HCT116 (cell line): ENCODE measurements at regions not wholly inside any gene's neighbourhood (a gene's known extent, or its start where the extent isn't known, plus 50 kb on each side); places are given as distances from the start of the nearest gene placed in this dataset.

ENCODE experiments used
- ATAC-seq: fragments of 200-7000 bp; cut with Tn5 transposase; 2 replicates; pipeline ENCODE4 v1.9.1; 2020; ENCODE audit warnings: mild to moderate bottlenecking, moderate library complexity
- BruUV-seq: library from RNA; stranded (reverse); fragments of 400-500 nt; replicated peaks from 2 replicates; lab custom pipeline; 2021; lab: Mats Ljungman, UMichigan
- CTCF ChIA-PET: fragments of 300-600 bp; sonication (Branson Sonifier 250); formaldehyde crosslinking; loops from one replicate; lab custom pipeline; 2021; ENCODE audit warnings: antibody characterized with exemption; lab: Charles Lee
- POLR2A ChIA-PET: fragments of 300-600, 350-600 bp; sonication (Branson Sonifier 250); formaldehyde crosslinking; loops from one replicate; lab custom pipeline; 2021; ENCODE audit warnings: antibody characterized with exemption; lab: Charles Lee
- RAD21 ChIA-PET, 2 experiments: fragments of 300-600 bp; sonication (Branson Sonifier 250); formaldehyde crosslinking; loops; one replicate each; lab custom pipeline; 2023; ENCODE audit warnings: low total read pairs in 2 of 2; ENCODE audit not compliant: uncharacterized antibody in 2 of 2, unreplicated experiment in 2 of 2, low non-redundant PET in 1 of 2; lab: Charles Lee
- DNase-seq: peaks from one replicate; pipeline ENCODE4 v3.0.0-alpha.2; 2010; ENCODE audit warnings: low read depth, low spot score
- H2AFZ ChIP-seq: fragments of 200-600 bp; shearing (Covaris generic), sonication (generic); 2 replicates; pipeline ENCODE4 v1.6.1; 2017; ENCODE audit warnings: low read depth, mixed run types, mixed read lengths, antibody characterized with exemption, low read length; ENCODE audit not compliant: poor library complexity, severe bottlenecking
- H3K27ac ChIP-seq: 2 replicates; pipeline ENCODE4 v1.5.1; 2012; ENCODE audit warnings: low read depth, low read length
- H3K27me3 ChIP-seq: fragments of 200-600 bp; sonication (generic); 2 replicates; pipeline ENCODE4 v1.6.1; 2016; ENCODE audit warnings: mixed run types, low read length, mixed read lengths; ENCODE audit not compliant: insufficient read depth
- H3K36me3 ChIP-seq, 2 experiments: fragments of 200-500 bp in 1 of 2; fragments of 200-600 bp in 1 of 2; sonication (Bioruptor generic) in 1 of 2; sonication (generic) in 1 of 2; 2 replicates each; pipeline versions ENCODE4 v1.5.1 to v1.6.1; 2014 to 2016; ENCODE audit warnings: low read length in 2 of 2, inconsistent platforms in 1 of 2, mixed read lengths in 1 of 2, mixed run types in 1 of 2; ENCODE audit not compliant: insufficient read depth in 2 of 2, control insufficient read depth in 1 of 2
- H3K4me1 ChIP-seq, 2 experiments: fragments of 200-600 bp in 1 of 2; sonication (generic) in 1 of 2; 2 replicates each; pipeline versions ENCODE4 v1.5.1 to v1.6.1; 2012 to 2017; ENCODE audit warnings: low read length in 2 of 2, inconsistent platforms in 1 of 2, mild to moderate bottlenecking in 1 of 2, mixed read lengths in 1 of 2, mixed run types in 1 of 2, moderate library complexity in 1 of 2; ENCODE audit not compliant: insufficient read depth in 2 of 2, control insufficient read depth in 1 of 2
- H3K4me2 ChIP-seq: fragments of 200-600 bp; sonication (generic); 2 replicates; pipeline ENCODE4 v1.6.1; 2017; ENCODE audit warnings: mixed run types, low read length, mixed read lengths
- H3K4me3 ChIP-seq, 2 experiments: fragments of 200-600 bp in 1 of 2; sonication (generic) in 1 of 2; replicated peaks in 1 of 2; 2 replicates each; pipeline ENCODE4 v1.5.1; 2011 to 2016; ENCODE audit warnings: low read length in 2 of 2, control low read depth in 1 of 2, low read depth in 1 of 2, mild to moderate bottlenecking in 1 of 2, mixed read lengths in 1 of 2, mixed run types in 1 of 2
- H3K79me2 ChIP-seq: fragments of 200-600 bp; sonication (generic); 2 replicates; pipeline ENCODE4 v1.6.1; 2017; ENCODE audit warnings: mild to moderate bottlenecking, mixed run types, low read length, moderate library complexity, mixed read lengths; ENCODE audit not compliant: insufficient read depth
- H3K9ac ChIP-seq: fragments of 200-600 bp; sonication (generic); 2 replicates; pipeline ENCODE4 v1.6.1; 2016; ENCODE audit warnings: low read length, mixed read lengths
- H3K9me2 ChIP-seq: fragments of 200-600 bp; sonication (generic), shearing (Covaris generic); 2 replicates; pipeline ENCODE4 v1.6.1; 2017; ENCODE audit warnings: mixed run types, mild to moderate bottlenecking, moderate library complexity; ENCODE audit not compliant: insufficient read depth
- H3K9me3 ChIP-seq, 2 experiments: fragments of 200-500 bp in 1 of 2; fragments of 200-600 bp in 1 of 2; sonication (Bioruptor generic) in 1 of 2; sonication (generic) in 1 of 2; 2 replicates each; pipeline ENCODE4 v1.6.1; 2014 to 2017; ENCODE audit warnings: low read length in 2 of 2, mixed read lengths in 2 of 2, inconsistent platforms in 1 of 2, low read depth in 1 of 2, mild to moderate bottlenecking in 1 of 2, mixed run types in 1 of 2, moderate library complexity in 1 of 2; ENCODE audit not compliant: control insufficient read depth in 1 of 2, insufficient read depth in 1 of 2
- H4K20me1 ChIP-seq: fragments of 200-600 bp; sonication (generic), shearing (Covaris generic); 2 replicates; pipeline ENCODE4 v1.6.1; 2017; ENCODE audit warnings: mixed run types, mild to moderate bottlenecking, moderate library complexity; ENCODE audit not compliant: insufficient read depth
- CBX3 ChIP-seq: IDR thresholded peaks from 2 replicates; pipeline ENCODE4 v1.6.1; 2012; ENCODE audit warnings: low read depth
- CTCF ChIP-seq, 3 experiments: fragments of 200-600 bp in 1 of 3; sonication (generic) in 1 of 3; IDR thresholded peaks in 2 of 3; conservative IDR thresholded peaks in 1 of 3; 2 replicates each; pipeline ENCODE4 v1.5.1; 2012 to 2017; ENCODE audit warnings: low read depth in 2 of 3, low read length in 2 of 3, antibody characterized with exemption in 1 of 3, borderline replicate concordance in 1 of 3, control low read depth in 1 of 3, mild to moderate bottlenecking in 1 of 3, mixed read lengths in 1 of 3, mixed run types in 1 of 3, moderate library complexity in 1 of 3; ENCODE audit not compliant: insufficient read depth in 1 of 3
- EGR1 ChIP-seq: IDR thresholded peaks from 2 replicates; pipeline ENCODE4 v1.6.1; 2012; ENCODE audit warnings: low read depth
- ELF1 ChIP-seq: IDR thresholded peaks from 2 replicates; pipeline ENCODE4 v1.6.1; 2012; ENCODE audit warnings: low read depth, borderline replicate concordance
- EZH2 ChIP-seq: fragments of 200-600 bp; sonication (generic); IDR thresholded peaks from 2 replicates; pipeline ENCODE4 v1.6.1; 2017; ENCODE audit warnings: antibody characterized with exemption, mixed run types
- EZH2phosphoT487 ChIP-seq: fragments of 200-600 bp; IDR thresholded peaks from 2 replicates; pipeline ENCODE4 v1.6.1; 2018; ENCODE audit warnings: antibody characterized with exemption, borderline replicate concordance
- JUND ChIP-seq: IDR thresholded peaks from 2 replicates; pipeline ENCODE4 v1.6.1; 2012
- MAX ChIP-seq: IDR thresholded peaks from 2 replicates; pipeline ENCODE4 v1.6.1; 2012
- REST ChIP-seq: IDR thresholded peaks from 2 replicates; pipeline ENCODE4 v1.6.1; 2012; ENCODE audit warnings: low read depth
- SP1 ChIP-seq: IDR thresholded peaks from 2 replicates; pipeline ENCODE4 v1.6.1; 2012; ENCODE audit warnings: low read depth
- SRF ChIP-seq: IDR thresholded peaks from 2 replicates; pipeline ENCODE4 v1.6.1; 2012; ENCODE audit warnings: low read depth
- ZBTB33 ChIP-seq: IDR thresholded peaks from 2 replicates; pipeline ENCODE4 v1.6.1; 2011; ENCODE audit warnings: mild to moderate bottlenecking, low read length, moderate library complexity; ENCODE audit not compliant: insufficient replicate concordance; ENCODE audit errors: extremely low read depth
- intact Hi-C: fragments of 100-400 bp; cut with micrococcal nuclease; formaldehyde crosslinking; loops from 2 replicates; pipeline ENCODE4 v1.10.0; 2022

- ATAC-seq (no peak), DNase-seq (no peak)
- H3K9me3 ChIP-seq, result no peaks in the 10 kb centered on the region
- H4K20me1 ChIP-seq, result no peaks in the 10 kb centered on the region
- RAD21 ChIA-PET, result no interaction called here
- H3K27me3 ChIP-seq, result no peaks in the 10 kb centered on the region
- CTCF ChIA-PET, result no interaction called here
- H3K36me3 ChIP-seq, result no peaks in the 10 kb centered on the region
- POLR2A ChIA-PET, result no interaction called here
- peaks cover 25 to 26% of the 10 kb centered on the region in 2 experiments for H3K4me1 ChIP-seq
- intact Hi-C loops, result no loop called here
- H3K4me2 ChIP-seq, result no peak overlapping the region
- no peaks in the 10 kb centered on the region for H3K9me2 ChIP-seq
- TF ChIP-seq SRF (no peak), CTCF (IDR thresholded peaks at IDR 0.05 in 2 of 3, conservative IDR thresholded peaks at IDR 0.05 in 1 of 3; ENCODE audit: borderline replicate concordance in 1 of 3, insufficient read depth in 1 of 3, low read depth in 2 of 3, low read length in 2 of 3) (no peak), ELF1 (no peak), JUND (no peak)
- no peak overlapping the region for H3K27ac ChIP-seq
- no peak overlapping the region for H3K9ac ChIP-seq
- no peak overlapping the region for H3K4me3 ChIP-seq
- BruUV-seq, result no TSS peak
- no peak overlapping the region for H2AFZ ChIP-seq
- no peaks in the 10 kb centered on the region for H3K79me2 ChIP-seq
These were observed 148.9 kb upstream of the MAX start for GRCh38 chr14:65251213-65251612.

GRCh38 chr14:65252482-65253255, 150.4 kb upstream of the MAX start:
- Histone ChIP-seq H4K20me1 (no peaks in the 10 kb centered on the region), H3K27me3 (no peaks in the 10 kb centered on the region), H3K27ac (no peak overlapping the region), H3K79me2 (no peaks in the 10 kb centered on the region), H3K36me3 (no peaks in the 10 kb centered on the region), H3K9me3 (no peaks in the 10 kb centered on the region), H2AFZ (no peak overlapping the region), H3K4me1 (peaks cover 33 to 40% of the 10 kb centered on the region in 2 experiments), H3K4me3 (no peak overlapping the region), H3K4me2 (no peak overlapping the region), H3K9ac (no peak overlapping the region), H3K9me2 (no peaks in the 10 kb centered on the region)
- DNase-seq (no peak), ATAC-seq (no peak)
- POLR2A ChIA-PET, result interaction anchor here (1.1 kb wide), 1 partner anchor 22 kb away, joined by 3 read pairs; no protein-coding TSS in a partner anchor
- BruUV-seq, result no TSS peak
- CTCF ChIA-PET, result interaction anchor here (1.4 kb wide), 1 partner anchor 88 kb away, joined by 3 read pairs; no protein-coding TSS in a partner anchor
- intact Hi-C loops, result no loop called here
- RAD21 ChIA-PET, result no interaction called here
- TF ChIP-seq CBX3 (no peak), SP1 (no peak), EZH2phosphoT487 (no peak), MAX (no peak), EGR1 (no peak), REST (no peak), ZBTB33 (no peak), EZH2 (no peak)
